Ecto neural progenitor cell (in vitro differentiated cells): ENCODE measurements at regions not wholly inside any gene's neighbourhood (a gene's known extent, or its start where the extent isn't known, plus 50 kb on each side); places are given as distances from the start of the nearest gene placed in this dataset.

Source experiments
- DNase-seq: peaks from one replicate; pipeline ENCODE4 v3.0.0-alpha.2; 2018; ENCODE audit warnings: low spot score

DNA sequence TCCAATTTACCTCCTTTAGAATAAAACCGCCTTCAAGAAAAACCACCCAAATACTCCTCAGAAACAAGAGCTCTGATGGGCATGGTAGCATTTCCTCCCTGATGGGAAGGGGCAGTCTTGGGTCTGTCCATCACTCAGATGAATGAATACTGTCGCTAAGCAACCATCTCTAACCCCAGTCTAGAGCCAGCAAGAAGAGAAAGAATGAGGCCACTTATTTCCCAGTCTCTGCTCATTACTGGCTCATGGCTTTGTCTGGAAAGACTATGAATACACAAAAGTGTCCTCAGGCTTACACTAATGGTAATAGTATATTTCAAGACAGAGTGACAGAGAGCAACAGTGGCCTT lies 51.0 kb upstream of the F3 start:
- no peak for DNase-seq

DNA sequence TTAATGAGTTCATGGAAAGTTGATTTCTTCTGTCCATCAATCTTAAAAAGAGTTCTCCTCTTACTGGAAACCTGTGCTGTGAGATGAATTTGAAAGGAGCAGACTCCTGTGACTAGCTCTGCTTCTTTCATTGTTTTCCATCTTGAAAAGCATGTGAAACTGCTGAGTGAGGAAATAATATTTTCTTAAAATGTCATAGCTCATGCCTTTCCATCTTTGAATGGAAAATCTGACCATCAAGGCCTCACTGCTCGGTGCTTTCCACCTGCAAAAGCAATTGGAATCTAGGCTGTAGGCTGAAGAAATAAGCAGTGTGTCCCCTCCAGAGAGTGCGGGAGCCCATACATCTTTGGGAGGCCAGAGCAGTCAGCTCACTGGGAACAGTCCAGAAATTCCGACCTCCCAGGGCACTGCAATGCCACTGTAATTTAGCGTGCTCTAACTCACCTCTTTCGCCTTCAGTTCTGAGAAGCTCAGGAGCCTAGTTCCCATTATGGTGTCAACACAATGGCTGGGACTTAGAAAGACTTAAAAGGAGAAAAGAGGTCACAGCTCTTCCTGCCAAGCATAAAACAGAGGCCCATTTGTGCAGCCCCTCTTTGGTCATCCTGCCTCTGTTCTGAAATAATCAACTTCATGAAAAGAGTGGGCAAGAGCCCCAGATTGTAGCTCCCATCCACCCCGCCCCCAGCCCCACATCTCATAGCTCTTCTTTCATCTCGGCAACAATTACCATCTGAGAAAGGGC lies 50.4 kb upstream of the F3 start:
- no peak for DNase-seq
